Adrenal gland (tissue), 5 donors: ENCODE measurements at regions not wholly inside any gene's neighbourhood (a gene's known extent, or its start where the extent isn't known, plus 50 kb on each side); places are given as distances from the start of the nearest gene placed in this dataset.

Experiments used
- POLR2A ChIP-seq, 2 donors: fragments of 450-650 bp; IDR thresholded peaks; one replicate each; pipeline ENCODE4 v1.6.1; 2017; ENCODE audit warnings: antibody characterized with exemption in 2 of 2, mild to moderate bottlenecking in 2 of 2, moderate library complexity in 1 of 2
- TF ChIP-seq, protein P1 (sequence below), 6 experiments: fragments of 450-650 bp in 4 of 6; fragments of 200-600 bp in 2 of 6; sonication (generic) in 1 of 6; IDR thresholded peaks; 1 replicate in 5 of 6; 2 replicates in 1 of 6; pipeline versions ENCODE4 v1.5.1 to v1.8.0; 2016 to 2021; ENCODE audit warnings: antibody characterized with exemption in 6 of 6, mild to moderate bottlenecking in 2 of 6, moderate library complexity in 1 of 6
- donor health status: DM: no; HTN: no; CAD: no.

GRCh38 chr2:188693771-188694170 is 280.4 kb upstream of the COL3A1 start:
- TF ChIP-seq, protein P1, sequence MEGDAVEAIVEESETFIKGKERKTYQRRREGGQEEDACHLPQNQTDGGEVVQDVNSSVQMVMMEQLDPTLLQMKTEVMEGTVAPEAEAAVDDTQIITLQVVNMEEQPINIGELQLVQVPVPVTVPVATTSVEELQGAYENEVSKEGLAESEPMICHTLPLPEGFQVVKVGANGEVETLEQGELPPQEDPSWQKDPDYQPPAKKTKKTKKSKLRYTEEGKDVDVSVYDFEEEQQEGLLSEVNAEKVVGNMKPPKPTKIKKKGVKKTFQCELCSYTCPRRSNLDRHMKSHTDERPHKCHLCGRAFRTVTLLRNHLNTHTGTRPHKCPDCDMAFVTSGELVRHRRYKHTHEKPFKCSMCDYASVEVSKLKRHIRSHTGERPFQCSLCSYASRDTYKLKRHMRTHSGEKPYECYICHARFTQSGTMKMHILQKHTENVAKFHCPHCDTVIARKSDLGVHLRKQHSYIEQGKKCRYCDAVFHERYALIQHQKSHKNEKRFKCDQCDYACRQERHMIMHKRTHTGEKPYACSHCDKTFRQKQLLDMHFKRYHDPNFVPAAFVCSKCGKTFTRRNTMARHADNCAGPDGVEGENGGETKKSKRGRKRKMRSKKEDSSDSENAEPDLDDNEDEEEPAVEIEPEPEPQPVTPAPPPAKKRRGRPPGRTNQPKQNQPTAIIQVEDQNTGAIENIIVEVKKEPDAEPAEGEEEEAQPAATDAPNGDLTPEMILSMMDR (IDR thresholded peaks at IDR 0.05) = no peak
- no peak for TF ChIP-seq POLR2A (IDR thresholded peaks at IDR 0.05)
